ENCODE measurements at regions not wholly inside any gene's neighbourhood (a gene's known extent, or its start where the extent isn't known, plus 50 kb on each side); places are given as distances from the start of the nearest gene placed in this dataset.

DNA sequence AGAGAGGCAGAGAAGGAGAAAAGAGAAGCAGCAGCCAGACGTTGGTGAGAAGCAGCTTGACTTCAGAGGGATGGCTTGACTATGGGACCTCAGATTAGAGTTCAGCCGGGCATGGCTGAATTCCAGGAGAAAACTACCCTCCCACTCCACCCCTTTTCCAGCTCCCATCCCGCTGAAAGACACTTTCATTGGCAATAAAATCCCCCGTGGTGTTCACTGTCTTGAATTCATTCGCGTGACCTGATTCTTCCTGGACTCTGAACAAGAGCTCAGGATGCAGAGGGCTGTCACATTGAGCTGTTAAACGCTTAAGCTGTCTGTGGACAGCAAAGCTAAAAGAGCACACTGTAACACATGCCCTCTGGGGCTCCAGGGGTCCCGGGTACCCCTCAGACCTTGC lies 1575.3 kb upstream of the AGA start:
- no peak for DNase-seq (ENCODE audit: extremely low spot score in 2 of 2)
- Histone ChIP-seq H3K36me3 (no peaks in the 10 kb centered on the region), H3K4me1 (no peaks in the 10 kb centered on the region), H3K4me3 (no peak overlapping the region), H3K27me3 (no peaks in the 10 kb centered on the region), H3K9me3 (no peaks in the 10 kb centered on the region), H3K27ac (no peak overlapping the region)
- TF ChIP-seq POLR2A (IDR thresholded peaks at IDR 0.05) (no peak), POLR2AphosphoS5 (IDR thresholded peaks at IDR 0.05; ENCODE audit: insufficient read depth in 1 of 2, low read depth in 1 of 2) (no peak), CTCF (IDR thresholded peaks at IDR 0.05) (no peak)
- intact Hi-C loops (cut with DNase I), result no loop called here

DNA sequence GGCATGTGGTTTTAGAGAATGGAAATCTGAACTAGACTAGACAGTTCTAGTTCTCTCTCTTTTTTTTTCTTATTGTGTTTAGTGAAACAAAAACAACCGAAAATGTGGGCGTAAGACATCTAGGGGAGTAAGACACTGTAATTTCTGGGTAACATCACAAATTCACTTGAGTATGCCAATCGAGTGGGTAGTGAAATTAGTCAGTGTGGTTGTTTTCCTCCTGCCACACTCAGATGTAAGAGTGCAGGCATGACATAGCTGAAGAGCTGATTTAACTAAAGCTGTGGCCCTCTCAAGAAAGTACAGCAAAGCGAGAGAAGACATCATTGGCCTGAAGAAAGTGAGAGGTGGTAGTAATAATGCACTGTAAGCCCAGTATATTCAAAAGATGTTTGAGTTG lies 1585.3 kb upstream of the AGA start:
- no peak overlapping the region for H3K4me3 ChIP-seq
- DNase-seq (ENCODE audit: extremely low spot score in 2 of 2), result no peak
- H3K27me3 ChIP-seq, result no peaks in the 10 kb centered on the region
- no peaks in the 10 kb centered on the region for H3K4me1 ChIP-seq
- TF ChIP-seq POLR2A (IDR thresholded peaks at IDR 0.05) (no peak), CTCF (IDR thresholded peaks at IDR 0.05) (no peak), POLR2AphosphoS5 (IDR thresholded peaks at IDR 0.05; ENCODE audit: insufficient read depth in 1 of 2, low read depth in 1 of 2) (no peak)
- H3K27ac ChIP-seq, result no peak overlapping the region
- no peaks in the 10 kb centered on the region for H3K36me3 ChIP-seq
- no peaks in the 10 kb centered on the region for H3K9me3 ChIP-seq
- intact Hi-C loops (cut with DNase I), result no loop called here

DNA sequence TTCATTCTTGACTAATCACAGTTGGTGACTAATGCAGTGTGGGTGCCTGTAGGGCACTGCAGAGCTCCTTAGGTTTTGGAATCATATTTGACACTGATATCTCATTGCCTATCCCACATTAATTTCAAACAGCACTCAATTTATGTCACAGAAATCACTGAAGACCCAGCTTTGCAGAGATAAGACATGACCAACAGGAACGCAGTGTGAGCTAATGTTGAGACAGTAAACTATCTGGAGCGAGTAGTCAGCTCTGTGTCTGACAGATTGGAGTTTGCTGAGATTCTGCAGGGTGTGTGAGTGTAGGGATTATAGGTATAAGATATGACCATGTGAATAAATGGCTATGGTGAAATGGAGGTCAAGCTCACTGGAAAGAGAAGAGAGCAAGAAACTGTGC lies 1586.1 kb upstream of the AGA start:
- no peak for DNase-seq (ENCODE audit: extremely low spot score in 2 of 2)
- intact Hi-C loops (cut with DNase I), result no loop called here
- Histone ChIP-seq H3K4me3 (no peak overlapping the region), H3K27me3 (no peaks in the 10 kb centered on the region), H3K36me3 (no peaks in the 10 kb centered on the region), H3K4me1 (no peaks in the 10 kb centered on the region), H3K9me3 (no peaks in the 10 kb centered on the region), H3K27ac (no peak overlapping the region)
- TF ChIP-seq POLR2AphosphoS5 (IDR thresholded peaks at IDR 0.05; ENCODE audit: insufficient read depth in 1 of 2, low read depth in 1 of 2), result no peak
- TF ChIP-seq CTCF (IDR thresholded peaks at IDR 0.05), result no peak
- no peak for TF ChIP-seq POLR2A (IDR thresholded peaks at IDR 0.05)

- no peak for TF ChIP-seq POLR2A (IDR thresholded peaks at IDR 0.05)
- TF ChIP-seq POLR2AphosphoS5 (IDR thresholded peaks at IDR 0.05; ENCODE audit: insufficient read depth in 1 of 2, low read depth in 1 of 2), result no peak
- no peak for TF ChIP-seq CTCF (IDR thresholded peaks at IDR 0.05)
- H3K4me3 ChIP-seq, result no peak overlapping the region
- no peak for DNase-seq (ENCODE audit: extremely low spot score in 2 of 2)
- H3K27ac ChIP-seq, result no peak overlapping the region
- no peaks in the 10 kb centered on the region for H3K4me1 ChIP-seq
- intact Hi-C loops (cut with DNase I), result no loop called here
- no peaks in the 10 kb centered on the region for H3K27me3 ChIP-seq
- H3K9me3 ChIP-seq, result no peaks in the 10 kb centered on the region
- no peaks in the 10 kb centered on the region for H3K36me3 ChIP-seq
These were observed 1587.4 kb upstream of the AGA start for GRCh38 chr4:179029683-179030082.

DNA sequence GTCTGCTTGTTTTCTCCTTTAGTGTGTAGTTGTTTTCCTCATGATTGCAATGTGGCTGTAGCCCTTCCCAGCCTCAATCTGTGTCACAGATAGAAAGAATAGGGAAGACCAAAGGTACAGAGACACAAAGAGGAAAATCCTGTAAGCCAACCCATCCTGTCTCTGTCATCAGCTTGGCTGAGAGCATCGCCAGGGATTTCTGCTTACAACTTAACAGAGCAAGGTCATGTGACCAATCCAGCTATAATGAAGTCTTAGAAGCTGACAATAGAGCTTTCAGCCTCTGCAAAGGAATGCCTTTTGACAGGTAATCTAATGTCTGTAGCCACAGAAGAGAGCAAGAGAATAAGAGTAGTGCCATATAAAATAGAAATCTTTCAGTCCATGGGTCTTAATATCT lies 1598.0 kb upstream of the AGA start:
- Histone ChIP-seq H3K4me1 (no peaks in the 10 kb centered on the region), H3K27me3 (no peaks in the 10 kb centered on the region), H3K9me3 (no peaks in the 10 kb centered on the region), H3K4me3 (no peak overlapping the region), H3K27ac (no peak overlapping the region), H3K36me3 (no peaks in the 10 kb centered on the region)
- no peak for TF ChIP-seq POLR2A (IDR thresholded peaks at IDR 0.05)
- no peak for TF ChIP-seq POLR2AphosphoS5 (IDR thresholded peaks at IDR 0.05; ENCODE audit: insufficient read depth in 1 of 2, low read depth in 1 of 2)
- no peak for TF ChIP-seq CTCF (IDR thresholded peaks at IDR 0.05)
- intact Hi-C loops (cut with DNase I), result no loop called here
- DNase-seq (ENCODE audit: extremely low spot score in 2 of 2), result no peak

Measured in vagina (tissue), 2 donors.